Trophoblast cell (in vitro differentiated cells and primary cell): ENCODE measurements at regions not wholly inside any gene's neighbourhood (a gene's known extent, or its start where the extent isn't known, plus 50 kb on each side); places are given as distances from the start of the nearest gene placed in this dataset.

ENCODE experiments used
- DNase-seq, 2 donors: peaks; one replicate each; pipeline ENCODE4 v3.0.0-alpha.2; 2016
- H2AFZ ChIP-seq: 2 replicates; pipeline ENCODE4 v1.6.1; 2013; ENCODE audit warnings: low read length, moderate library complexity, mild to moderate bottlenecking; ENCODE audit not compliant: insufficient read depth, poor library complexity
- H2AK5ac ChIP-seq: 2 replicates; pipeline ENCODE4 v1.6.1; 2013; ENCODE audit warnings: mild to moderate bottlenecking, low read length
- H2BK120ac ChIP-seq: 2 replicates; pipeline ENCODE4 v1.6.1; 2013; ENCODE audit warnings: low read length, mild to moderate bottlenecking, moderate library complexity; ENCODE audit not compliant: insufficient read depth, poor library complexity
- H2BK12ac ChIP-seq: 2 replicates; pipeline ENCODE4 v1.6.1; 2013; ENCODE audit warnings: mild to moderate bottlenecking, low read length, moderate library complexity
- H2BK5ac ChIP-seq: 2 replicates; pipeline ENCODE4 v1.6.1; 2013; ENCODE audit warnings: low read length, low read depth, moderate library complexity, mild to moderate bottlenecking; ENCODE audit not compliant: poor library complexity
- H3K14ac ChIP-seq: 2 replicates; pipeline ENCODE4 v1.6.1; 2013; ENCODE audit warnings: mild to moderate bottlenecking, low read length
- H3K18ac ChIP-seq: 2 replicates; pipeline ENCODE4 v1.6.1; 2013; ENCODE audit warnings: mild to moderate bottlenecking, low read length
- H3K23ac ChIP-seq: 2 replicates; pipeline ENCODE4 v1.6.1; 2013; ENCODE audit warnings: low read length
- H3K27ac ChIP-seq: 2 replicates; pipeline ENCODE4 v1.5.1; 2013; ENCODE audit warnings: low read depth, mild to moderate bottlenecking, inconsistent platforms, low read length, moderate library complexity
- H3K27me3 ChIP-seq: 2 replicates; pipeline ENCODE4 v1.6.1; 2013; ENCODE audit warnings: inconsistent platforms, mild to moderate bottlenecking, low read length, moderate library complexity; ENCODE audit not compliant: insufficient read depth
- H3K36me3 ChIP-seq, 2 experiments: 1 replicate in 1 of 2; 2 replicates in 1 of 2; pipeline ENCODE4 v1.6.1; 2013; ENCODE audit warnings: low read length in 2 of 2, mild to moderate bottlenecking in 2 of 2, moderate library complexity in 1 of 2; ENCODE audit not compliant: insufficient read depth in 2 of 2, control insufficient read depth in 1 of 2
- H3K4ac ChIP-seq: 2 replicates; pipeline ENCODE4 v1.6.1; 2013; ENCODE audit warnings: low read depth, mild to moderate bottlenecking, low read length, moderate library complexity
- H3K4me1 ChIP-seq, 2 experiments: 1 replicate in 1 of 2; 2 replicates in 1 of 2; pipeline ENCODE4 v1.6.1; 2013; ENCODE audit warnings: low read length in 2 of 2, mild to moderate bottlenecking in 2 of 2, moderate library complexity in 1 of 2; ENCODE audit not compliant: insufficient read depth in 2 of 2, control insufficient read depth in 1 of 2
- H3K4me2 ChIP-seq: 2 replicates; pipeline ENCODE4 v1.6.1; 2013; ENCODE audit warnings: inconsistent platforms, mild to moderate bottlenecking, low read length, moderate library complexity
- H3K4me3 ChIP-seq: 2 replicates; pipeline ENCODE4 v1.5.1; 2013; ENCODE audit warnings: mild to moderate bottlenecking, low read depth, low read length, inconsistent platforms
- H3K79me1 ChIP-seq: one replicate; pipeline ENCODE4 v1.6.1; 2013; ENCODE audit warnings: low read length
- H3K79me2 ChIP-seq: 2 replicates; pipeline ENCODE4 v1.6.1; 2013; ENCODE audit warnings: low read length, mild to moderate bottlenecking; ENCODE audit not compliant: control insufficient read depth, insufficient read depth, poor library complexity
- H3K9ac ChIP-seq: 2 replicates; pipeline ENCODE4 v1.6.1; 2013; ENCODE audit warnings: mild to moderate bottlenecking, low read length
- H3K9me3 ChIP-seq: 2 replicates; pipeline ENCODE4 v1.6.1; 2013; ENCODE audit warnings: low read depth, mild to moderate bottlenecking, control low read depth, inconsistent platforms, low read length; ENCODE audit not compliant: insufficient read depth
- H4K12ac ChIP-seq: 2 replicates; pipeline ENCODE4 v1.6.1; 2013; ENCODE audit warnings: low read depth, mild to moderate bottlenecking, low read length, moderate library complexity
- H4K8ac ChIP-seq: 2 replicates; pipeline ENCODE4 v1.6.1; 2013; ENCODE audit warnings: low read depth, mild to moderate bottlenecking, low read length, moderate library complexity
- H4K91ac ChIP-seq: one replicate; pipeline ENCODE4 v1.6.1; 2013; ENCODE audit warnings: low read depth, mild to moderate bottlenecking, low read length, moderate library complexity
- WGBS: extraction: QIAGEN DNeasy Blood & Tissue Kit; methylation state at CpG from one replicate; pipeline ENCODE4 v1.1.7; 2013; ENCODE audit warnings: missing lambda C conversion rate; ENCODE audit not compliant: insufficient read length, insufficient coverage; ENCODE audit errors: extremely low coverage; 5-methylcytosine and 5-hydroxymethylcytosine counted together

DNA sequence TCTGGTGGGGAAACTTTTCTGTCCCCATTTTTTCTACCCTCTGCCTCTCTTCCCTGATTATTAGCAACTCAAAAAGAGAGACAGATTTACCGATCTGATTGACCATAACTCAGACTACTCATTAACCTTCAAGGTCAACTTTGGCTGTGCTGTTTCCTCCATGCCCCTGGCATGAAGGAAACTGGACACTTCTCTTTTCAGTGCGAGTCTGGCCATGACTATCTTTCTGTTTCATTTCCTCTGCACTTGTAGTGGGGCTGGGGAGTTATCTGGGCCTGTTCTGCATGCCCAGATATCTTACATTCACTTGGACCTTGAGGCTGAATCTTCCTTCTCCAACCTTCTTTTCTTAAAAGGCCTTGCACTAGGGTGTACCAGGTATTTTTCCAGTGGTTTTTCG lies 76.9 kb upstream of the SLCO2A1 start:
- Histone ChIP-seq H3K79me2 (no peaks in the 10 kb centered on the region), H3K27ac (no peak overlapping the region), H3K14ac (no peak overlapping the region), H3K4ac (no peak overlapping the region), H3K36me3 (peaks cover 0 to 6% of the 10 kb centered on the region in 2 experiments), H4K12ac (no peak overlapping the region), H3K27me3 (no peaks in the 10 kb centered on the region), H2BK12ac (no peak overlapping the region), H2BK120ac (no peak overlapping the region), H4K8ac (no peak overlapping the region), H3K4me2 (no peak overlapping the region), H2AK5ac (no peak overlapping the region), H3K18ac (no peak overlapping the region), H2BK5ac (no peak overlapping the region), H3K9ac (no peak overlapping the region), H3K9me3 (peaks cover 8% of the 10 kb centered on the region), H3K79me1 (peaks cover 2% of the 10 kb centered on the region), H3K4me3 (no peak overlapping the region), H4K91ac (no peak overlapping the region), H3K4me1 (peaks cover 2 to 4% of the 10 kb centered on the region in 2 experiments), H2AFZ (no peak overlapping the region), H3K23ac (no peak overlapping the region)
- no CpG with 5 or more reads among the region's 3 CpGs for WGBS
- DNase-seq, result no peak

DNA sequence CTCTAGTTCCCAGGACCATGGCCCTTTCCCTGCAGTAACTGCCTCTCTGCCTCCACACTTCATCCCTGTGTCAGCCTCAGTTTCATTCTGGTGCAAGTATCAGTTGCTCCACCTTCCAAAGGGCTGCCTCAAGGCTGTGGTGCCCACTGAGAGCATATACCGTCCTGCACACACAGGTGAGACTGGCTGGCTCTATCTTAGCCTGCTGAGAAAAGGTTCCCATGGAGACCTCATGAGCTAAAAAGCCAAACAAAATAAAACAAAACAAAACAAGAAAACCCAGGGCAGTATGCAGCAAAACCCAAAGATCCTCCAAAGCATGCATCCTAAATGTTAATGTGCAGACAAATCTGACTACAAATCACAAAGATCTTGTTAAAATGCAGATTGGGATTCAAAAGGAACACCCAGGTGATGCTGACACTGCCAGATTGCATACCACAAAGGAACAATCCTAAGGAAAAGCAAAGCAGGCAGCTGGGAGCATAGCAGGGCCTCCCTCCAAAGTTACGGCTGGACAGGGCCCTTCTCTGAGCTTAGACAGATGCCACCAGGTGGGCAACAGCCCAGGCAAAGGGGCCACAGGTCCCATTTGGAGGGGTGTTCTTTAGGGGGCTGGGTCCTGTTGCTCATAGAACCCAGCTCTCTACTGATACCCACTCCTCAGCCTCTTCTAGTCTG lies 76.3 kb upstream of the SLCO2A1 start:
- Histone ChIP-seq H3K9me3 (peaks cover 12% of the 10 kb centered on the region), H3K79me1 (peaks cover 2% of the 10 kb centered on the region)
- WGBS, result no CpG with 5 or more reads among the region's 2 CpGs

DNA sequence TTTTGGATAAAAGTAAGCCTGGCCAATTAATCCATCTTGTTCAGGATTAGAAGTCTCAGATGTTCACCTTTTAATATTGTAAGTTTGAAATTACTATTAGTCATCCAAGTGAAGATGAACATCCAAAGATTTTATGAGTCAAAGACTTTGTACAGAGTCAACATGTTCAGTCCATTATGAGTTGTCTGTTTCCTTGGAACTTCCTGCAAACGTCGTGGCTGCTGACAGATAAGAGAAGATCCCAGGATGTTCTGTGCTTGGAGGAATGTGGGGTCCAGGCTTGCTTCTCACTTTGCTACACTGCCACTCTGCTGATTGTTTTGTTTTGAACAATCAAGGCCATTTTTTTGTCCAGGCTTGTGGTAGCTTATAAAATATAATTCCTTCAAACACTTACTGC lies 74.3 kb upstream of the SLCO2A1 start:
- Histone ChIP-seq H3K14ac (no peak overlapping the region), H3K18ac (no peak overlapping the region), H3K23ac (no peak overlapping the region), H2BK12ac (no peak overlapping the region), H2BK5ac (no peak overlapping the region), H4K12ac (no peak overlapping the region), H2BK120ac (no peak overlapping the region), H4K91ac (no peak overlapping the region), H3K4ac (no peak overlapping the region), H3K27me3 (no peaks in the 10 kb centered on the region), H3K4me1 (peaks cover 2 to 4% of the 10 kb centered on the region in 2 experiments), H3K9ac (no peak overlapping the region), H3K79me2 (no peaks in the 10 kb centered on the region), H2AFZ (no peak overlapping the region), H3K4me2 (no peak overlapping the region), H3K9me3 (peaks cover 12% of the 10 kb centered on the region), H3K4me3 (no peak overlapping the region), H3K79me1 (peaks cover 2% of the 10 kb centered on the region), H4K8ac (no peak overlapping the region), H3K36me3 (peaks cover 0 to 7% of the 10 kb centered on the region in 2 experiments), H3K27ac (no peak overlapping the region), H2AK5ac (no peak overlapping the region)
- WGBS, result no CpG with 5 or more reads among the region's 2 CpGs
- DNase-seq, result peak in 1 of 2 donors; percentile 39

More for the DNA sequence above, 76.3 kb upstream of the SLCO2A1 start:
- H3K14ac ChIP-seq, result peak overlapping the region; percentile 74
- H3K4me1 ChIP-seq, result peaks cover 2 to 4% of the 10 kb centered on the region in 2 experiments
- H3K9ac ChIP-seq, result no peak overlapping the region
- no peak overlapping the region for H2AFZ ChIP-seq
- H2BK5ac ChIP-seq, result no peak overlapping the region
- H3K27me3 ChIP-seq, result no peaks in the 10 kb centered on the region
- H3K4me3 ChIP-seq, result no peak overlapping the region
- H3K23ac ChIP-seq, result no peak overlapping the region
- H4K8ac ChIP-seq, result peak overlapping the region; percentile 32
- H2BK12ac ChIP-seq, result peak overlapping the region; percentile 53
- DNase-seq, result peak in 1 of 2 donors; percentile 53
- H4K91ac ChIP-seq, result peak overlapping the region; percentile 53
- no peak overlapping the region for H3K27ac ChIP-seq
- H3K36me3 ChIP-seq, result peaks cover 0 to 7% of the 10 kb centered on the region in 2 experiments
- no peak overlapping the region for H3K4me2 ChIP-seq
- no peak overlapping the region for H3K18ac ChIP-seq
- H2BK120ac ChIP-seq, result peak overlapping the region; percentile 35
- peak overlapping the region; percentile 73 for H2AK5ac ChIP-seq
- no peaks in the 10 kb centered on the region for H3K79me2 ChIP-seq
- H4K12ac ChIP-seq, result no peak overlapping the region
- no peak overlapping the region for H3K4ac ChIP-seq

DNA sequence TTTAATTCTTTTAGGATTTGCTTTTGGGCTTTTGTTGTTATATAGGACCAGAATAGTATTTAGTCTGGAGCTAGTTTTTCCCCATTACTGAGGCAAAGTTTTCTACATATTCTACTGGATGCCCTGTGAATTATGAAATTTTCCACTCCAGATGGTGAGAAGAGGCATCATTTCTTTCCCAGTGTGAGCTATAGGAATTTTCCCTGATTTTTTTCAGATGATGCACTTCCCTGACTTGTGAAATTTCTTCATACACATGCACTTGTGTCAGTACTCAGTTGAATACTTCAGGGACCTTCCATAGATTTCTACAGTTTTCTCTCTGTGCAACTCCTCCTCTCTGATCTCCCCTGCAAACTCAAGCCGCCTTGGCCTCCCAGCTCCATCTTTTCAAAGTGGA lies 73.7 kb upstream of the SLCO2A1 start:
- Histone ChIP-seq H2BK12ac (no peak overlapping the region), H3K79me1 (peaks cover 2% of the 10 kb centered on the region), H3K9ac (no peak overlapping the region), H2BK120ac (no peak overlapping the region), H3K79me2 (no peaks in the 10 kb centered on the region), H4K12ac (no peak overlapping the region), H2AK5ac (no peak overlapping the region), H3K27ac (no peak overlapping the region), H3K18ac (no peak overlapping the region), H4K91ac (no peak overlapping the region), H3K4me2 (no peak overlapping the region), H2BK5ac (no peak overlapping the region), H3K4ac (no peak overlapping the region), H3K36me3 (peaks cover 0 to 7% of the 10 kb centered on the region in 2 experiments), H4K8ac (no peak overlapping the region), H3K27me3 (no peaks in the 10 kb centered on the region), H3K4me3 (no peak overlapping the region), H3K4me1 (peaks cover 2 to 4% of the 10 kb centered on the region in 2 experiments), H2AFZ (no peak overlapping the region), H3K9me3 (peaks cover 12% of the 10 kb centered on the region), H3K14ac (no peak overlapping the region), H3K23ac (no peak overlapping the region)
- peak; percentile 61 to 97 for DNase-seq
- WGBS, result no CpG with 5 or more reads among the region's 1 CpG
